ENCODE measurements at regions not wholly inside any gene's neighbourhood (a gene's known extent, or its start where the extent isn't known, plus 50 kb on each side); places are given as distances from the start of the nearest gene placed in this dataset.
"Not testable (repeated sequence)": the region's sequence is repeated elsewhere in the genome, so short reads cannot be mapped to it uniquely, and the experiment has no call there.

DNA sequence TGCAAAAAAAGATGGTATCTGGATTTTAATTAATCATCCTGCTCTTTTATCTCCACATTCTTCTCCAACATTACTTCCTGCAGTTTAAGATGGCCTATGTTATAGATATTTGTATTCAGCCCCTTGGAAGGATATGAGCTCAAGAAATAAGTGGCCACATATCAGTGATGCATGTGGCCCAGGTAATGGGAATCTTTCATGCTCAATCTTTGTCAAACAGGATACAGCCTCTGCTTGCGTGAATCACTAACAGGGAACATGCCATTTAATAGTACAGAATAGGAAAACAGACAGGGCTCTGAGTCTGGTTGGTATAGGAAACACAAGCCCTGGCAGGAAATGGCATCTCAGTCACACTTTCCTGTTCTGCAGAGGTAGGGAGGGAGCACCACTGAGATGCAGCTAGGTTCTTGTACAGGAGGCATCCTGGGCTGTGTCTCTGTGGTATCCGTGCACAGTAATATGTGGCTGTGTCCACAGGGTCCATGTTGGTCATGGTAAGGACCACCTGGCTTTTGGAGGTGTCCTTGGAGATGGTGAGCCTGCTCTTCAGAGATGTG, 774.6 kb downstream of the TMEM121 start:
- TF ChIP-seq, protein P1, sequence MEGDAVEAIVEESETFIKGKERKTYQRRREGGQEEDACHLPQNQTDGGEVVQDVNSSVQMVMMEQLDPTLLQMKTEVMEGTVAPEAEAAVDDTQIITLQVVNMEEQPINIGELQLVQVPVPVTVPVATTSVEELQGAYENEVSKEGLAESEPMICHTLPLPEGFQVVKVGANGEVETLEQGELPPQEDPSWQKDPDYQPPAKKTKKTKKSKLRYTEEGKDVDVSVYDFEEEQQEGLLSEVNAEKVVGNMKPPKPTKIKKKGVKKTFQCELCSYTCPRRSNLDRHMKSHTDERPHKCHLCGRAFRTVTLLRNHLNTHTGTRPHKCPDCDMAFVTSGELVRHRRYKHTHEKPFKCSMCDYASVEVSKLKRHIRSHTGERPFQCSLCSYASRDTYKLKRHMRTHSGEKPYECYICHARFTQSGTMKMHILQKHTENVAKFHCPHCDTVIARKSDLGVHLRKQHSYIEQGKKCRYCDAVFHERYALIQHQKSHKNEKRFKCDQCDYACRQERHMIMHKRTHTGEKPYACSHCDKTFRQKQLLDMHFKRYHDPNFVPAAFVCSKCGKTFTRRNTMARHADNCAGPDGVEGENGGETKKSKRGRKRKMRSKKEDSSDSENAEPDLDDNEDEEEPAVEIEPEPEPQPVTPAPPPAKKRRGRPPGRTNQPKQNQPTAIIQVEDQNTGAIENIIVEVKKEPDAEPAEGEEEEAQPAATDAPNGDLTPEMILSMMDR (IDR thresholded peaks at IDR 0.05): not testable (repeated sequence)
- not testable (repeated sequence) for TF ChIP-seq POLR2A, POLR2AphosphoS5 (IDR thresholded peaks at IDR 0.05)
